ENCODE measurements at regions not wholly inside any gene's neighbourhood (a gene's known extent, or its start where the extent isn't known, plus 50 kb on each side); places are given as distances from the start of the nearest gene placed in this dataset.

DNA sequence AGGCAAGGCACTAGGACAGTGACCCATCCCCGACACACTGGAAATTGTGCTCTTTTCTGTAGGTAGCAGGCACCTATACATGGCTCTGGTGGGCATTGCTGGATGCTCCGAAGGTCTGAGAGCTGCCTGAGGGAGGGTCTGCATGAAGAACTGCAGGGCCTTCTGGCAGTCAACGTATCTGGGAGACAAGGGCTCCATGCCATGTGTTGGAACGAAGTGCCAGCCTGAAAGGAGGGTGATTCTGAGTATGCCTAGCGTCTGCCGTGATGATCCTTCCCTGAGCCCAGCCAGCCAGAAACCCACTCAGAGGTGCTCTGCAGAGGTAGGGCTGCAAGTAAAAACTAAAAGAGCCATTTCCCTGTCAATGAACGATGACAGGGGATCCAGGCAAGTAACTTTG, 453.2 kb downstream of the MED10 start:
- no peaks in the 10 kb centered on the region for H3K27me3 ChIP-seq (ENCODE audit: control insufficient read depth, low read length)
- H3K4me2 ChIP-seq (ENCODE audit: low read length), result no peak overlapping the region
- no peaks in the 10 kb centered on the region for H3K9me3 ChIP-seq (ENCODE audit: control insufficient read depth, insufficient read depth, low read length)
- H3K4me3 ChIP-seq (ENCODE audit: low read length), result no peak overlapping the region
- H3K36me3 ChIP-seq (ENCODE audit: control insufficient read depth, low read length), result no peaks in the 10 kb centered on the region
- no peaks in the 10 kb centered on the region for H4K20me1 ChIP-seq (ENCODE audit: control insufficient read depth, insufficient read depth, low read depth, low read length)
- H3K4me1 ChIP-seq (ENCODE audit: control insufficient read depth, low read length), result no peaks in the 10 kb centered on the region
- H3K79me2 ChIP-seq (ENCODE audit: control insufficient read depth, low read length), result no peaks in the 10 kb centered on the region
- no peaks in the 10 kb centered on the region for H3F3A ChIP-seq (ENCODE audit: control insufficient read depth, insufficient read depth)
- no peak overlapping the region for H3K27ac ChIP-seq (ENCODE audit: low read depth, low read length)
- no peaks in the 10 kb centered on the region for H3K9me2 ChIP-seq (replicated peaks; ENCODE audit: control insufficient read depth, low read length)
- no peak for TF ChIP-seq EZH2phosphoT487 (IDR thresholded peaks at IDR 0.05; ENCODE audit: borderline replicate concordance, low read length)
- TF ChIP-seq, protein P1, sequence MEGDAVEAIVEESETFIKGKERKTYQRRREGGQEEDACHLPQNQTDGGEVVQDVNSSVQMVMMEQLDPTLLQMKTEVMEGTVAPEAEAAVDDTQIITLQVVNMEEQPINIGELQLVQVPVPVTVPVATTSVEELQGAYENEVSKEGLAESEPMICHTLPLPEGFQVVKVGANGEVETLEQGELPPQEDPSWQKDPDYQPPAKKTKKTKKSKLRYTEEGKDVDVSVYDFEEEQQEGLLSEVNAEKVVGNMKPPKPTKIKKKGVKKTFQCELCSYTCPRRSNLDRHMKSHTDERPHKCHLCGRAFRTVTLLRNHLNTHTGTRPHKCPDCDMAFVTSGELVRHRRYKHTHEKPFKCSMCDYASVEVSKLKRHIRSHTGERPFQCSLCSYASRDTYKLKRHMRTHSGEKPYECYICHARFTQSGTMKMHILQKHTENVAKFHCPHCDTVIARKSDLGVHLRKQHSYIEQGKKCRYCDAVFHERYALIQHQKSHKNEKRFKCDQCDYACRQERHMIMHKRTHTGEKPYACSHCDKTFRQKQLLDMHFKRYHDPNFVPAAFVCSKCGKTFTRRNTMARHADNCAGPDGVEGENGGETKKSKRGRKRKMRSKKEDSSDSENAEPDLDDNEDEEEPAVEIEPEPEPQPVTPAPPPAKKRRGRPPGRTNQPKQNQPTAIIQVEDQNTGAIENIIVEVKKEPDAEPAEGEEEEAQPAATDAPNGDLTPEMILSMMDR (IDR thresholded peaks at IDR 0.05; ENCODE audit: low read depth, low read length, poor library complexity, severe bottlenecking), result no peak

DNA sequence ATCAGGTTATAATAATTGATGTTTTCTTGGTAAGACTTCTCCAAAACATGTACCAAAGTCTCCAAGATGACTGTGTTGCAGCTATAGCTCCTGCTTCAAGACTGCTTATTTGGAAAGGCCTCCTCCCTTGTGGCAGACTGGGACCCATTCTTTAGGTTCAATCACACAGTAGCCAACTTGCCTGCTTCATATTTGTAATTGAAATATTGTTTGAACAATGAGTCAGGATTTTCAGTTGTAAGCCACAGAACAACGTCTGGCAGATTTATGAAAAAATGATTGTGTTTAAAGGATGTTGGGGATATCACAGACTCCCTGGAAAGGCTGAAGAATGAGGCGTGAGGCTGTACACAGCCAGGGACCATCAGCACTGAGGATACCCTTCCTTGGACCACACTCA, 458.9 kb downstream of the MED10 start:
- H3F3A ChIP-seq (ENCODE audit: control insufficient read depth, insufficient read depth), result no peaks in the 10 kb centered on the region
- no peak overlapping the region for H3K4me3 ChIP-seq (ENCODE audit: low read length)
- no peaks in the 10 kb centered on the region for H3K79me2 ChIP-seq (ENCODE audit: control insufficient read depth, low read length)
- no peak overlapping the region for H3K27ac ChIP-seq (ENCODE audit: low read depth, low read length)
- H3K9me2 ChIP-seq (replicated peaks; ENCODE audit: control insufficient read depth, low read length), result no peaks in the 10 kb centered on the region
- no peaks in the 10 kb centered on the region for H3K27me3 ChIP-seq (ENCODE audit: control insufficient read depth, low read length)
- no peaks in the 10 kb centered on the region for H3K9me3 ChIP-seq (ENCODE audit: control insufficient read depth, insufficient read depth, low read length)
- TF ChIP-seq, protein P1 (IDR thresholded peaks at IDR 0.05; ENCODE audit: low read depth, low read length, poor library complexity, severe bottlenecking), result no peak
- no peak for TF ChIP-seq EZH2phosphoT487 (IDR thresholded peaks at IDR 0.05; ENCODE audit: borderline replicate concordance, low read length)
- no peaks in the 10 kb centered on the region for H4K20me1 ChIP-seq (ENCODE audit: control insufficient read depth, insufficient read depth, low read depth, low read length)
- no peak overlapping the region for H3K4me2 ChIP-seq (ENCODE audit: low read length)
- H3K4me1 ChIP-seq (ENCODE audit: control insufficient read depth, low read length), result no peaks in the 10 kb centered on the region
- no peaks in the 10 kb centered on the region for H3K36me3 ChIP-seq (ENCODE audit: control insufficient read depth, low read length)

DNA sequence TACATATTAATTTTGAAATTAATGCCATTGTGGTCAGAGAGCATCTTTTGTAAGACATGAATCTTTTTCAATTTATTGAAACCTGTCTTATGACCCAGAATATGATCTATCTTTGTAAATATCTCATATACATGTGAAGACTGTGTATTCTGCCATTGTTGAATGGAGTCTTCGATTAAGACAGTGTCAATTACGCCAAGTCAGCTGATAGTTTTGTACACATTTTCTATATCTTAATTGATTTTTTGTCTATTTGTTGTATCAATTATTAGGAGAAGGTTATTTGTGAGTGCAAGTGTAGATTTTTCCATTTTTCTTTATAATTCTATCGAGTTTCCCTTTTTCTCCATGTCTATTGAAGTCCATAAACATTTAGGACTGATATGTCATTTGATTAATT, 471.6 kb downstream of the MED10 start:
- Histone ChIP-seq H3K9me3 (ENCODE audit: control insufficient read depth, insufficient read depth, low read length) (no peaks in the 10 kb centered on the region), H3K9me2 (replicated peaks; ENCODE audit: control insufficient read depth, low read length) (no peaks in the 10 kb centered on the region), H3K4me1 (ENCODE audit: control insufficient read depth, low read length) (no peaks in the 10 kb centered on the region), H3K36me3 (ENCODE audit: control insufficient read depth, low read length) (no peaks in the 10 kb centered on the region), H3K27ac (ENCODE audit: low read depth, low read length) (no peak overlapping the region), H4K20me1 (ENCODE audit: control insufficient read depth, insufficient read depth, low read depth, low read length) (no peaks in the 10 kb centered on the region), H3K4me2 (ENCODE audit: low read length) (no peak overlapping the region), H3K27me3 (ENCODE audit: control insufficient read depth, low read length) (no peaks in the 10 kb centered on the region), H3K79me2 (ENCODE audit: control insufficient read depth, low read length) (no peaks in the 10 kb centered on the region), H3K4me3 (ENCODE audit: low read length) (no peak overlapping the region), H3F3A (ENCODE audit: control insufficient read depth, insufficient read depth) (no peaks in the 10 kb centered on the region)
- no peak for TF ChIP-seq EZH2phosphoT487 (IDR thresholded peaks at IDR 0.05; ENCODE audit: borderline replicate concordance, low read length)
- TF ChIP-seq, protein P1 (IDR thresholded peaks at IDR 0.05; ENCODE audit: low read depth, low read length, poor library complexity, severe bottlenecking), result no peak

DNA sequence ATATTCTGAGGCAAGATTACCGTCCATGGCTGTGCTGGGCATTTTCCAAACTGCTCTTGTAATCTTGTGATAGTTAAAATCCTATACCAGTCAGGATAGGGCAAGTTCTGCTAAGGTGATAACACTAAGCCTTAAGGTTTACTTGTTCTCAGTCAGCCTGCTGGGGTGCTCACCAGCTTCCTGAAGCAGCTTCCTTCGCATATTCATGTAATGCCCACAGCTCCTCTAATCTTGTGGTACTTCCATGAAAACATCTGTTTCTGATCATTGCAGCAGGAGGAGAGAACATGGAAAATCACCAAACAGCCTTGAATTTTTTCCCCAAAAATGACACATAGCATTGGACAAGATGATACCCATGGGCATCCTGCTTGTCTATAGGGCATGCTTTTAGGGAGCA, 473.2 kb downstream of the MED10 start:
- TF ChIP-seq, protein P1 (IDR thresholded peaks at IDR 0.05; ENCODE audit: low read depth, low read length, poor library complexity, severe bottlenecking), result no peak
- no peak for TF ChIP-seq EZH2phosphoT487 (IDR thresholded peaks at IDR 0.05; ENCODE audit: borderline replicate concordance, low read length)

More for the DNA sequence above, 473.2 kb downstream of the MED10 start:
- H3K27ac ChIP-seq (ENCODE audit: low read depth, low read length), result no peak overlapping the region
- no peaks in the 10 kb centered on the region for H3K4me1 ChIP-seq (ENCODE audit: control insufficient read depth, low read length)
- H3F3A ChIP-seq (ENCODE audit: control insufficient read depth, insufficient read depth), result no peaks in the 10 kb centered on the region
- H3K27me3 ChIP-seq (ENCODE audit: control insufficient read depth, low read length), result no peaks in the 10 kb centered on the region
- H4K20me1 ChIP-seq (ENCODE audit: control insufficient read depth, insufficient read depth, low read depth, low read length), result no peaks in the 10 kb centered on the region
- no peak overlapping the region for H3K4me2 ChIP-seq (ENCODE audit: low read length)
- no peaks in the 10 kb centered on the region for H3K79me2 ChIP-seq (ENCODE audit: control insufficient read depth, low read length)
- H3K9me3 ChIP-seq (ENCODE audit: control insufficient read depth, insufficient read depth, low read length), result no peaks in the 10 kb centered on the region
- no peak overlapping the region for H3K4me3 ChIP-seq (ENCODE audit: low read length)
- no peaks in the 10 kb centered on the region for H3K9me2 ChIP-seq (replicated peaks; ENCODE audit: control insufficient read depth, low read length)
- no peaks in the 10 kb centered on the region for H3K36me3 ChIP-seq (ENCODE audit: control insufficient read depth, low read length)

Measured in DOHH2 (cell line).